Activated naive CD8-positive, alpha-beta T cell (primary cell): ENCODE measurements at regions not wholly inside any gene's neighbourhood (a gene's known extent, or its start where the extent isn't known, plus 50 kb on each side); places are given as distances from the start of the nearest gene placed in this dataset.
A peak's percentile ranks its signal among the peaks of the same experiment; 100 is the strongest.

Experiments used
- H3K27ac Mint-ChIP-seq: one replicate; pipeline ENCODE4 v1.8.0; 2021; ENCODE audit warnings: mixed read lengths
- H3K27me3 Mint-ChIP-seq: one replicate; pipeline ENCODE4 v1.8.0; 2021; ENCODE audit warnings: mixed read lengths
- H3K36me3 Mint-ChIP-seq: one replicate; pipeline ENCODE4 v1.8.0; 2021; ENCODE audit warnings: mixed read lengths
- H3K4me1 Mint-ChIP-seq: one replicate; pipeline ENCODE4 v1.8.0; 2021; ENCODE audit warnings: low read depth, mixed read lengths
- H3K4me3 Mint-ChIP-seq: one replicate; pipeline ENCODE4 v1.8.0; 2021; ENCODE audit warnings: mild to moderate bottlenecking, mixed read lengths
- H3K9me3 Mint-ChIP-seq: one replicate; pipeline ENCODE4 v1.8.0; 2021; ENCODE audit warnings: low read depth, mixed read lengths

- Mint-ChIP-seq H3K27ac (no peak overlapping the region), H3K36me3 (no peaks in the 10 kb centered on the region), H3K27me3 (peaks cover 34% of the 10 kb centered on the region), H3K4me1 (no peaks in the 10 kb centered on the region), H3K4me3 (no peak overlapping the region), H3K9me3 (no peaks in the 10 kb centered on the region)
Observed at GRCh38 chr1:47515164-47515789, 77.4 kb downstream of the FOXD2 start.

- H3K27ac Mint-ChIP-seq: no peak overlapping the region
- H3K9me3 Mint-ChIP-seq: no peaks in the 10 kb centered on the region
- no peak overlapping the region for H3K4me3 Mint-ChIP-seq
- no peaks in the 10 kb centered on the region for H3K36me3 Mint-ChIP-seq
- H3K27me3 Mint-ChIP-seq: peaks cover 25% of the 10 kb centered on the region
- no peaks in the 10 kb centered on the region for H3K4me1 Mint-ChIP-seq
Observed at GRCh38 chr1:47517946-47518345, 80.1 kb downstream of the FOXD2 start.

GRCh38 chr1:47519491-47519890 is 81.6 kb downstream of the FOXD2 start:
- Mint-ChIP-seq H3K4me3 (no peak overlapping the region), H3K9me3 (no peaks in the 10 kb centered on the region), H3K36me3 (no peaks in the 10 kb centered on the region), H3K27me3 (peaks cover 32% of the 10 kb centered on the region), H3K27ac (no peak overlapping the region), H3K4me1 (no peaks in the 10 kb centered on the region)

- Mint-ChIP-seq H3K27ac (no peak overlapping the region), H3K9me3 (no peaks in the 10 kb centered on the region), H3K4me3 (no peak overlapping the region), H3K36me3 (no peaks in the 10 kb centered on the region), H3K27me3 (peaks cover 32% of the 10 kb centered on the region), H3K4me1 (no peaks in the 10 kb centered on the region)
Observed at GRCh38 chr1:47519971-47520370, 82.1 kb downstream of the FOXD2 start.

- Mint-ChIP-seq H3K36me3 (no peaks in the 10 kb centered on the region), H3K27ac (no peak overlapping the region), H3K9me3 (no peaks in the 10 kb centered on the region), H3K4me1 (no peaks in the 10 kb centered on the region), H3K27me3 (peaks cover 31% of the 10 kb centered on the region), H3K4me3 (no peak overlapping the region)
Observed at GRCh38 chr1:47521034-47521881, 83.4 kb downstream of the FOXD2 start.

- Mint-ChIP-seq H3K9me3 (peaks cover 2% of the 10 kb centered on the region), H3K4me1 (no peaks in the 10 kb centered on the region), H3K27me3 (peaks cover 25% of the 10 kb centered on the region), H3K27ac (no peak overlapping the region), H3K36me3 (no peaks in the 10 kb centered on the region), H3K4me3 (no peak overlapping the region)
Observed at GRCh38 chr1:47522935-47523834, 85.3 kb downstream of the FOXD2 start.

- no peak overlapping the region for H3K4me3 Mint-ChIP-seq
- H3K27ac Mint-ChIP-seq: no peak overlapping the region
- H3K36me3 Mint-ChIP-seq: peaks cover 2% of the 10 kb centered on the region
- H3K27me3 Mint-ChIP-seq: peaks cover 24% of the 10 kb centered on the region
- peaks cover 6% of the 10 kb centered on the region for H3K9me3 Mint-ChIP-seq
- H3K4me1 Mint-ChIP-seq: no peaks in the 10 kb centered on the region
Observed at GRCh38 chr1:47523835-47524215, 86.0 kb downstream of the FOXD2 start.

- Mint-ChIP-seq H3K27me3 (peaks cover 26% of the 10 kb centered on the region), H3K36me3 (peaks cover 6% of the 10 kb centered on the region), H3K4me1 (no peaks in the 10 kb centered on the region), H3K27ac (no peak overlapping the region), H3K9me3 (peaks cover 6% of the 10 kb centered on the region), H3K4me3 (no peak overlapping the region)
Observed at GRCh38 chr1:47524272-47524671, 86.4 kb downstream of the FOXD2 start.

GRCh38 chr1:47527653-47528272 is 89.9 kb downstream of the FOXD2 start:
- peaks cover 7% of the 10 kb centered on the region for H3K36me3 Mint-ChIP-seq
- peaks cover 6% of the 10 kb centered on the region for H3K9me3 Mint-ChIP-seq
- H3K27me3 Mint-ChIP-seq: peaks cover 31% of the 10 kb centered on the region
- no peak overlapping the region for H3K27ac Mint-ChIP-seq
- H3K4me3 Mint-ChIP-seq: no peak overlapping the region
- peaks cover 3% of the 10 kb centered on the region for H3K4me1 Mint-ChIP-seq

- peaks cover 11% of the 10 kb centered on the region for H3K4me1 Mint-ChIP-seq
- peaks cover 7% of the 10 kb centered on the region for H3K36me3 Mint-ChIP-seq
- peaks cover 20% of the 10 kb centered on the region for H3K27me3 Mint-ChIP-seq
- no peak overlapping the region for H3K27ac Mint-ChIP-seq
- H3K4me3 Mint-ChIP-seq: no peak overlapping the region
- H3K9me3 Mint-ChIP-seq: peaks cover 6% of the 10 kb centered on the region
Observed at GRCh38 chr1:47529520-47530098, 91.8 kb downstream of the FOXD2 start.

GRCh38 chr1:47532921-47533792 is 95.3 kb downstream of the FOXD2 start:
- peaks cover 7% of the 10 kb centered on the region for H3K36me3 Mint-ChIP-seq
- H3K9me3 Mint-ChIP-seq: peaks cover 4% of the 10 kb centered on the region
- peaks cover 11% of the 10 kb centered on the region for H3K4me1 Mint-ChIP-seq
- peak overlapping the region; percentile 81 for H3K4me3 Mint-ChIP-seq
- H3K27ac Mint-ChIP-seq: no peak overlapping the region
- peaks cover 21% of the 10 kb centered on the region for H3K27me3 Mint-ChIP-seq

GRCh38 chr1:47533793-47534328 is 96.0 kb downstream of the FOXD2 start:
- Mint-ChIP-seq H3K27me3 (peaks cover 26% of the 10 kb centered on the region), H3K4me1 (peaks cover 11% of the 10 kb centered on the region), H3K9me3 (no peaks in the 10 kb centered on the region), H3K4me3 (peak overlapping the region; percentile 46), H3K27ac (no peak overlapping the region), H3K36me3 (peaks cover 5% of the 10 kb centered on the region)

GRCh38 chr1:47534436-47534835 is 96.6 kb downstream of the FOXD2 start:
- no peaks in the 10 kb centered on the region for H3K36me3 Mint-ChIP-seq
- no peak overlapping the region for H3K27ac Mint-ChIP-seq
- H3K4me3 Mint-ChIP-seq: peak overlapping the region; percentile 46
- H3K4me1 Mint-ChIP-seq: peaks cover 11% of the 10 kb centered on the region
- H3K27me3 Mint-ChIP-seq: peaks cover 24% of the 10 kb centered on the region
- H3K9me3 Mint-ChIP-seq: no peaks in the 10 kb centered on the region
